Heart left ventricle (tissue), 13 donors: ENCODE measurements at regions not wholly inside any gene's neighbourhood (a gene's known extent, or its start where the extent isn't known, plus 50 kb on each side); places are given as distances from the start of the nearest gene placed in this dataset.

Experiments used
- POLR2A ChIP-seq, 2 donors: fragments of 450-650 bp; IDR thresholded peaks; one replicate each; pipeline ENCODE4 v1.6.1; 2017; ENCODE audit warnings: antibody characterized with exemption in 2 of 2, mild to moderate bottlenecking in 2 of 2, moderate library complexity in 2 of 2
- TF ChIP-seq, protein P1 (sequence below), 12 donors: fragments of 200-600 bp; sonication (generic) in 4 of 12; IDR thresholded peaks; one replicate each; pipeline versions ENCODE4 v1.5.0 to v1.8.0; 2018 to 2022; ENCODE audit warnings: antibody characterized with exemption in 12 of 12, mild to moderate bottlenecking in 5 of 12
- donor health status: ischemic (EF 13 %, LVEDD 7.1; RV severe dilation, severe dysfunction).
- donor health status: DM: no; HTN: yes; CAD: no.
- donor health status: DM: no; HTN: no; CAD: no.
- donor health status: ischemic (EF 25% LVEDD 6.9; RV normal size, moderate dysfunction).
- donor health status: ischemic (EF 25% LVEDD 5.7; RV mildly dilated, moderate dysfunction).
- donor health status: ischemic (EF 35%, LVEDD 5.7; RV mildly dilated, moderate dysfunction).
- donor health status: nonischemic (EF 11% LVEDD 7.7; RV severe dilation, severe dysfunction).
- donor health status: DM: yes; HTN: yes; CAD: no.
- donor health status: PGD.
- donor health status: ischemic (EF 29% LVEDD 5.4; RV normal size, mild dysfunction).
- donor health status: nonischemic (EF 23%, LVEDD 6.1; RV moderate dilation, normal function).

DNA sequence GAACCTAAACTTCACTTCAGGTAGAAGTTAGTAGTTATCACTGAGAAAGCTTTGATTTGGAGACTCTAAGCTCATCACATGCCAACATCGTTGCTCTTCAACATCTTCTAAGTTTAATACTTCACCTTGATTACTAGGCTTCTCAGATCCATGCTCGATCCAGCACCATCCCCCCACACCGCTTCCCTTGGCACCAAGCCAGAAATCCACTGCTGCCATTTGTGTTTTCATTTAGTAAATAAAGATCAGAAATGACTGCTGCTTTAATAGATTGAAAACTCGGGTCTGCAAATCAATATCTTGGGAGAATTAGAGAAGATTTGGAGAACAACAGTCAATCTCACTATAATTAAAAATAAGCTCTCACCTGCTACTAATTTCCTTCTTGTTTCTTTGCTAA lies 214.7 kb upstream of the NR4A3 start:
- TF ChIP-seq, protein P1, sequence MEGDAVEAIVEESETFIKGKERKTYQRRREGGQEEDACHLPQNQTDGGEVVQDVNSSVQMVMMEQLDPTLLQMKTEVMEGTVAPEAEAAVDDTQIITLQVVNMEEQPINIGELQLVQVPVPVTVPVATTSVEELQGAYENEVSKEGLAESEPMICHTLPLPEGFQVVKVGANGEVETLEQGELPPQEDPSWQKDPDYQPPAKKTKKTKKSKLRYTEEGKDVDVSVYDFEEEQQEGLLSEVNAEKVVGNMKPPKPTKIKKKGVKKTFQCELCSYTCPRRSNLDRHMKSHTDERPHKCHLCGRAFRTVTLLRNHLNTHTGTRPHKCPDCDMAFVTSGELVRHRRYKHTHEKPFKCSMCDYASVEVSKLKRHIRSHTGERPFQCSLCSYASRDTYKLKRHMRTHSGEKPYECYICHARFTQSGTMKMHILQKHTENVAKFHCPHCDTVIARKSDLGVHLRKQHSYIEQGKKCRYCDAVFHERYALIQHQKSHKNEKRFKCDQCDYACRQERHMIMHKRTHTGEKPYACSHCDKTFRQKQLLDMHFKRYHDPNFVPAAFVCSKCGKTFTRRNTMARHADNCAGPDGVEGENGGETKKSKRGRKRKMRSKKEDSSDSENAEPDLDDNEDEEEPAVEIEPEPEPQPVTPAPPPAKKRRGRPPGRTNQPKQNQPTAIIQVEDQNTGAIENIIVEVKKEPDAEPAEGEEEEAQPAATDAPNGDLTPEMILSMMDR (IDR thresholded peaks at IDR 0.05), result no peak
- no peak for TF ChIP-seq POLR2A (IDR thresholded peaks at IDR 0.05)
